ENCODE measurements at regions not wholly inside any gene's neighbourhood (a gene's known extent, or its start where the extent isn't known, plus 50 kb on each side); places are given as distances from the start of the nearest gene placed in this dataset.
A peak's percentile ranks its signal among the peaks of the same experiment; 100 is the strongest.

GRCh38 chr10:28120043-28120749 lies 121.3 kb upstream of the ODAD2 start (continued):
- TF ChIP-seq ATF4 (CRISPR knock-in tag; IDR thresholded peaks at IDR 0.05) (peak; percentile 88), XRCC4 (IDR thresholded peaks at IDR 0.05; ENCODE audit: extremely low read depth, insufficient read depth, insufficient read length) (no peak), JUNB (CRISPR knock-in tag; conservative IDR thresholded peaks at IDR 0.05) (no peak), ETV5 (CRISPR knock-in tag; IDR thresholded peaks at IDR 0.05; ENCODE audit: low read depth) (no peak), ZNF79 (CRISPR knock-in tag; IDR thresholded peaks at IDR 0.05; ENCODE audit: low read depth) (0 out of 2 replicates have a peak, but pooled peaks have one; percentile 6), CHAMP1 (IDR thresholded peaks at IDR 0.05) (no peak), BACH1 (tag; IDR thresholded peaks at IDR 0.05) (no peak), EP300 (IDR thresholded peaks at IDR 0.05; ENCODE audit: low read length) (peak; percentile 37; the same call in 1 of the 2 replicates), CHD2 (IDR thresholded peaks at IDR 0.05; ENCODE audit: low read depth, low read length) (no peak), MYBL2 (IDR thresholded peaks at IDR 0.05; ENCODE audit: low read depth) (no peak), MYBL2 (CRISPR knock-in tag; IDR thresholded peaks at IDR 0.05; ENCODE audit: borderline replicate concordance) (no peak), ELF4 (CRISPR knock-in tag; IDR thresholded peaks at IDR 0.05) (no peak)
